ENCODE measurements at regions not wholly inside any gene's neighbourhood (a gene's known extent, or its start where the extent isn't known, plus 50 kb on each side); places are given as distances from the start of the nearest gene placed in this dataset.

DNA sequence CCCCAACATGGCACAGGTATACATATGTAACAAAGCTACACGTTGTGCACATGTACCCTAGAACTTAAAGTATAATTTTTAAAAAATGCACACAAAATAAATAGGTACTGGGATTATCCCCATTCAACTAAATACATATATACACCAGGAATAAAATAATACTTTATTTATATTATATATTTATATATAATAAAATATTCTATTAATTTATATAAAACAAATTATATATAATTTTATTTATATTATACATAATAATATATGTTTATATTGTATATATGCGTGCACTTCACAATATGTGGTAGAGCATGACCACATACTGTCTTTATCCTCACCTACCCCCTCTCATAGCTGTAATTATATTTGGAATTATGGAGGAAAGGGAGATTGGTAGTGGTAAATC lies 119.1 kb upstream of the TMEM260 start:
- Histone ChIP-seq H4K12ac (ENCODE audit: low read depth, low read length) (no peak overlapping the region), H3K9ac (ENCODE audit: low read length) (no peak overlapping the region), H2BK5ac (ENCODE audit: low read depth, low read length, poor library complexity) (no peak overlapping the region), H2BK120ac (ENCODE audit: insufficient read depth, low read length, poor library complexity) (no peak overlapping the region), H3K4me2 (ENCODE audit: low read length) (no peak overlapping the region), H3K9me3 (ENCODE audit: insufficient read depth, low read depth, low read length) (no peaks in the 10 kb centered on the region), H3K27me3 (ENCODE audit: insufficient read depth, low read length) (no peaks in the 10 kb centered on the region), H3K36me3 (ENCODE audit: control insufficient read depth in 1 of 2, insufficient read depth in 2 of 2, low read length in 2 of 2) (no peaks in the 10 kb centered on the region), H4K91ac (ENCODE audit: low read depth, low read length) (no peak overlapping the region), H4K8ac (ENCODE audit: low read depth, low read length) (no peak overlapping the region), H2BK12ac (ENCODE audit: low read length) (no peak overlapping the region), H3K27ac (ENCODE audit: low read depth, low read length) (no peak overlapping the region), H3K18ac (ENCODE audit: low read length) (no peak overlapping the region), H2AFZ (ENCODE audit: insufficient read depth, low read length, poor library complexity) (no peak overlapping the region), H3K79me1 (ENCODE audit: low read length) (no peaks in the 10 kb centered on the region), H3K79me2 (ENCODE audit: control insufficient read depth, insufficient read depth, low read length, poor library complexity) (no peaks in the 10 kb centered on the region), H2AK5ac (ENCODE audit: low read length) (no peak overlapping the region), H3K4me3 (ENCODE audit: low read depth, low read length) (no peak overlapping the region), H3K4me1 (ENCODE audit: control insufficient read depth in 1 of 2, insufficient read depth in 2 of 2, low read length in 2 of 2) (no peaks in the 10 kb centered on the region), H3K23ac (ENCODE audit: low read length) (no peak overlapping the region), H3K4ac (ENCODE audit: low read depth, low read length) (no peak overlapping the region), H3K14ac (ENCODE audit: low read length) (no peak overlapping the region)
- no peak for DNase-seq
- no CpG with 5 or more reads among the region's 2 CpGs for WGBS (ENCODE audit: extremely low coverage, insufficient coverage, insufficient read length)

DNA sequence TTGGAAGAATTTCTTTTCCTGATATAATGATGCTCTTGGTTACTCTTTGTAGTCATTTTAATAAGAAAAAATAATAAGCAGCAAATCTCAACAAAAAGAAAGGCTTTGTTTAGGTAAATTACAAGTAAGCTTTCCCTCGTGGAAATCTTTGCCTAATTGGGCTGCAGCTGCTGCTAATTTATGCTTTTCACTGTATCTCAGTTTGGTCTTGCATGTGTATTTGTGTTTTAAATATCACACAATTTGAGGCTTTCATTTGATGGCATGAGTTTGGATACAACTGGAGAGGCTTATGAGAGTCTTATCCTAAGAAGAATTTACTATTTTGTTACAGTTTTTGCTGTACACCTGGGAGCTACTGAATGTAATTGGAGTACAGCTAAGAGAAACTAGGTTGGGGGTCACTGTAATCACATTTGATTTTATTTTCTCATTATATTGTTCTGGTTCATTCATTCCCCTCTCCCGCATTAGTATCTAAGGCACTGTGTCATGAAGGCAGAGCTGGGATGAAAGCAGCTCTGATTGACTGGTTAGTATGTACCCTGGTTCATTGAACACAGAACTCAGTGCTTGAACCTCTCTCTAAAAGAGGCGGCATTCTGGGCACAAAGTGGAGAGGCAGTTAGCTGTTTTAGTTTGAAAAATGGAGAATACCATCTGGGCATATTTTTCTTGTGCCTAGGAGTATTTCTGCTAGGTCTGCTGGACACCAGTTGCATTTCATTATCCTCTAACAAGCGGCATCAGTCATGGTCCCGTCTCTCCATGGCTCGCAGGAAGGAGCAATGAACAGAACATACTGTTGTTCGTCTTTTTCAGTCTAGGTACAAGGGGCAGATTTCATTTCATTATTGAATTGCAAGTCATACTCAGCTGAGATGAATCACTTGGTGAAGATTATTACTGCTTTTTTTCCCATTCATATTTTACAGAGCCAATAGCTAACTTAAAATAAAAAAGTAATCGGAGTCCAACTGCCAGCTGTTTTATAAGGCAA lies 118.0 kb upstream of the TMEM260 start:
- H3K9ac ChIP-seq (ENCODE audit: low read length): no peak overlapping the region
- no peak overlapping the region for H2BK5ac ChIP-seq (ENCODE audit: low read depth, low read length, poor library complexity)
- H2AFZ ChIP-seq (ENCODE audit: insufficient read depth, low read length, poor library complexity): no peak overlapping the region
- no peak overlapping the region for H3K27ac ChIP-seq (ENCODE audit: low read depth, low read length)
- no peaks in the 10 kb centered on the region for H3K79me2 ChIP-seq (ENCODE audit: control insufficient read depth, insufficient read depth, low read length, poor library complexity)
- no peaks in the 10 kb centered on the region for H3K79me1 ChIP-seq (ENCODE audit: low read length)
- H3K4me2 ChIP-seq (ENCODE audit: low read length): no peak overlapping the region
- no peaks in the 10 kb centered on the region for H3K9me3 ChIP-seq (ENCODE audit: insufficient read depth, low read depth, low read length)
- H3K18ac ChIP-seq (ENCODE audit: low read length): no peak overlapping the region
- no peak overlapping the region for H3K4me3 ChIP-seq (ENCODE audit: low read depth, low read length)
- H3K14ac ChIP-seq (ENCODE audit: low read length): no peak overlapping the region
- DNase-seq: no peak
- WGBS (ENCODE audit: extremely low coverage, insufficient coverage, insufficient read length): no CpG with 5 or more reads among the region's 8 CpGs
- H2BK120ac ChIP-seq (ENCODE audit: insufficient read depth, low read length, poor library complexity): no peak overlapping the region
- no peak overlapping the region for H4K12ac ChIP-seq (ENCODE audit: low read depth, low read length)
- no peak overlapping the region for H3K4ac ChIP-seq (ENCODE audit: low read depth, low read length)
- H3K23ac ChIP-seq (ENCODE audit: low read length): no peak overlapping the region
- no peak overlapping the region for H2AK5ac ChIP-seq (ENCODE audit: low read length)
- H3K27me3 ChIP-seq (ENCODE audit: insufficient read depth, low read length): no peaks in the 10 kb centered on the region
- no peak overlapping the region for H4K91ac ChIP-seq (ENCODE audit: low read depth, low read length)
- H4K8ac ChIP-seq (ENCODE audit: low read depth, low read length): no peak overlapping the region
- no peaks in the 10 kb centered on the region for H3K36me3 ChIP-seq (ENCODE audit: control insufficient read depth in 1 of 2, insufficient read depth in 2 of 2, low read length in 2 of 2)
- H2BK12ac ChIP-seq (ENCODE audit: low read length): no peak overlapping the region
- H3K4me1 ChIP-seq (ENCODE audit: control insufficient read depth in 1 of 2, insufficient read depth in 2 of 2, low read length in 2 of 2): no peaks in the 10 kb centered on the region

DNA sequence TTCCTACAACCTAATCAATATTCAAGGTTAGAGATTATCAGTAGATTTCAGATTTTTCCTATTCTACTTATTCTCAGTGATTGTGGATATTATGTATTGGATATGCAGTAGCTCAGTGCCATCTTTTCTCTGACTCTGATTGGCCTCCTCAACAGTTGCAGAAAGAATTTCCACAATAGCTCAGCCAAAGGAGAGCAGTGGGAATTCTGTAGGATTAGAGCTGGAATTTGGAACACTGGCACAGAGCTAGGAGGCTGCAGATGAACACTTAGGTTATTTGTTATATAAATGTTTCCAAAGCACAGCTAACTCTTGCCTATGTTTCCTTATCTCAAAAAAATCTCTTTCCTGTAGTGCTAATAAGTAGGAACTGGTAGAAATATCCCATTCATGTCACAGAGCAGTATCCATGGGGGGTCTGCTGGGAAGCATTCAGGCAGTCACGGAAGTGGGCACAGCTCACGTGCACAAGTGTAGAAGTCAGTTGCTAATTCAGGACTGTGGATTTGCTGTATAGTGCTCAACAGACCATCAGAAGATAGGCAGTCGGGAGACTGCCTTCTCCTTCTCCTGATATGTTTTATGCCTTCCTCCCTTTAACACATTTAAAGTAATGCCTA lies 116.2 kb upstream of the TMEM260 start:
- Histone ChIP-seq H2BK12ac (ENCODE audit: low read length) (no peak overlapping the region), H3K27me3 (ENCODE audit: insufficient read depth, low read length) (no peaks in the 10 kb centered on the region), H2AFZ (ENCODE audit: insufficient read depth, low read length, poor library complexity) (no peak overlapping the region), H3K4me2 (ENCODE audit: low read length) (no peak overlapping the region), H3K9me3 (ENCODE audit: insufficient read depth, low read depth, low read length) (no peaks in the 10 kb centered on the region), H3K27ac (ENCODE audit: low read depth, low read length) (no peak overlapping the region), H2BK5ac (ENCODE audit: low read depth, low read length, poor library complexity) (no peak overlapping the region), H3K9ac (ENCODE audit: low read length) (no peak overlapping the region), H2AK5ac (ENCODE audit: low read length) (no peak overlapping the region), H3K18ac (ENCODE audit: low read length) (no peak overlapping the region), H3K4me3 (ENCODE audit: low read depth, low read length) (no peak overlapping the region), H3K23ac (ENCODE audit: low read length) (no peak overlapping the region), H4K8ac (ENCODE audit: low read depth, low read length) (no peak overlapping the region), H3K36me3 (ENCODE audit: control insufficient read depth in 1 of 2, insufficient read depth in 2 of 2, low read length in 2 of 2) (no peaks in the 10 kb centered on the region), H3K4ac (ENCODE audit: low read depth, low read length) (no peak overlapping the region), H3K14ac (ENCODE audit: low read length) (no peak overlapping the region), H3K79me1 (ENCODE audit: low read length) (no peaks in the 10 kb centered on the region), H3K4me1 (ENCODE audit: control insufficient read depth in 1 of 2, insufficient read depth in 2 of 2, low read length in 2 of 2) (no peaks in the 10 kb centered on the region), H4K91ac (ENCODE audit: low read depth, low read length) (no peak overlapping the region), H4K12ac (ENCODE audit: low read depth, low read length) (no peak overlapping the region), H3K79me2 (ENCODE audit: control insufficient read depth, insufficient read depth, low read length, poor library complexity) (no peaks in the 10 kb centered on the region), H2BK120ac (ENCODE audit: insufficient read depth, low read length, poor library complexity) (no peak overlapping the region)
- no CpG with 5 or more reads among the region's 3 CpGs for WGBS (ENCODE audit: extremely low coverage, insufficient coverage, insufficient read length)
- no peak for DNase-seq

DNA sequence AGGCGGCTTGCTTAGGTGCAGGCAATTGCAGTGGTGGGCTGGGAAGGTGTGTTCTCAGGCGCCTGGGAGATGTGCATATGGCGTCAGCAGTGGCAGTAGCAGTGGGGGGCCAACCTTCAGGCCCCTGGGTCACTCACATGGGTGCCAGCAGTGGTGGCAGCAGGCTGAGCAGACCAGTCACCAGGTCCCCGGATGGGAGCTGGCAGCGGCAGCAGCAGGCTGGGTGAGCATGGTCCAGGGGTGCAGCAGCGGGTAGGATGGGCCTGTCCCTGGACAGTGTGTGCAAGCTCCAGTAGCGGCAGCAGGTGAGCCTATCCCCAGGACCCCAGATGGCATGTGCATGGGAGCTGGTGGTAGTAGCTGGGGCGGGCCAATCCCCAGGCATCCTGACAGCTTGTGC lies 108.5 kb upstream of the TMEM260 start:
- Histone ChIP-seq H2AFZ (ENCODE audit: insufficient read depth, low read length, poor library complexity) (no peak overlapping the region), H4K8ac (ENCODE audit: low read depth, low read length) (no peak overlapping the region), H3K4me2 (ENCODE audit: low read length) (no peak overlapping the region), H3K36me3 (ENCODE audit: control insufficient read depth in 1 of 2, insufficient read depth in 2 of 2, low read length in 2 of 2) (no peaks in the 10 kb centered on the region), H4K91ac (ENCODE audit: low read depth, low read length) (no peak overlapping the region), H3K9ac (ENCODE audit: low read length) (no peak overlapping the region), H3K4ac (ENCODE audit: low read depth, low read length) (no peak overlapping the region), H3K23ac (ENCODE audit: low read length) (no peak overlapping the region), H3K14ac (ENCODE audit: low read length) (no peak overlapping the region), H2BK12ac (ENCODE audit: low read length) (no peak overlapping the region), H3K27ac (ENCODE audit: low read depth, low read length) (no peak overlapping the region), H2BK120ac (ENCODE audit: insufficient read depth, low read length, poor library complexity) (no peak overlapping the region), H3K4me3 (ENCODE audit: low read depth, low read length) (no peak overlapping the region), H4K12ac (ENCODE audit: low read depth, low read length) (no peak overlapping the region), H3K18ac (ENCODE audit: low read length) (no peak overlapping the region), H3K4me1 (ENCODE audit: control insufficient read depth in 1 of 2, insufficient read depth in 2 of 2, low read length in 2 of 2) (no peaks in the 10 kb centered on the region), H3K9me3 (ENCODE audit: insufficient read depth, low read depth, low read length) (peaks cover 3% of the 10 kb centered on the region), H3K79me1 (ENCODE audit: low read length) (no peaks in the 10 kb centered on the region), H3K27me3 (ENCODE audit: insufficient read depth, low read length) (no peaks in the 10 kb centered on the region), H3K79me2 (ENCODE audit: control insufficient read depth, insufficient read depth, low read length, poor library complexity) (no peaks in the 10 kb centered on the region), H2BK5ac (ENCODE audit: low read depth, low read length, poor library complexity) (no peak overlapping the region), H2AK5ac (ENCODE audit: low read length) (no peak overlapping the region)
- no peak for DNase-seq
- no CpG with 5 or more reads among the region's 8 CpGs for WGBS (ENCODE audit: extremely low coverage, insufficient coverage, insufficient read length)
